Activated CD4-positive, alpha-beta T cell treated with anti-CD3 and anti-CD28 coated beads, Interleukin-2, amount 10 ng/mL, durations not matched to agents 7 days and 5 days (primary cell): ENCODE measurements at regions not wholly inside any gene's neighbourhood (a gene's known extent, or its start where the extent isn't known, plus 50 kb on each side); places are given as distances from the start of the nearest gene placed in this dataset.
"Not testable (repeated sequence)": the region's sequence is repeated elsewhere in the genome, so short reads cannot be mapped to it uniquely, and the experiment has no call there.

ENCODE experiments used
- CTCF ChIA-PET: fragments of 350-600 bp; sonication (Branson Sonifier 250); formaldehyde crosslinking; loops from one replicate; lab custom pipeline; 2021; ENCODE audit warnings: antibody characterized with exemption; lab: Charles Lee
- POLR2A ChIA-PET: fragments of 350-600 bp; sonication (Branson Sonifier 250); formaldehyde crosslinking; loops from one replicate; lab custom pipeline; 2021; ENCODE audit warnings: antibody characterized with exemption; lab: Charles Lee
- DNase-seq: peaks from one replicate; pipeline ENCODE4 v3.0.0-alpha.2; 2020
- H3K27ac Mint-ChIP-seq: one replicate; pipeline ENCODE4 v1.8.0; 2021; ENCODE audit warnings: mild to moderate bottlenecking, moderate library complexity, mixed read lengths
- H3K27me3 Mint-ChIP-seq: one replicate; pipeline ENCODE4 v1.8.0; 2021; ENCODE audit warnings: mixed read lengths
- H3K36me3 Mint-ChIP-seq: one replicate; pipeline ENCODE4 v1.8.0; 2021; ENCODE audit warnings: low read depth, mixed read lengths
- H3K4me1 Mint-ChIP-seq: one replicate; pipeline ENCODE4 v1.8.0; 2021; ENCODE audit warnings: mixed read lengths
- H3K4me3 Mint-ChIP-seq: one replicate; pipeline ENCODE4 v1.8.0; 2021; ENCODE audit warnings: mild to moderate bottlenecking, moderate library complexity, mixed read lengths
- H3K9me3 Mint-ChIP-seq: one replicate; pipeline ENCODE4 v1.8.0; 2021; ENCODE audit warnings: mixed read lengths

GRCh38 chr5:67731886-67732285 is 483.7 kb upstream of the PIK3R1 start:
- H3K4me3 Mint-ChIP-seq, result no peak overlapping the region
- no peaks in the 10 kb centered on the region for H3K4me1 Mint-ChIP-seq
- CTCF ChIA-PET, result no interaction called here
- H3K36me3 Mint-ChIP-seq, result no peaks in the 10 kb centered on the region
- POLR2A ChIA-PET, result no interaction called here
- H3K9me3 Mint-ChIP-seq, result no peaks in the 10 kb centered on the region
- no peak for DNase-seq
- H3K27ac Mint-ChIP-seq, result no peak overlapping the region
- H3K27me3 Mint-ChIP-seq, result peaks cover 2% of the 10 kb centered on the region

- H3K9me3 Mint-ChIP-seq, result no peaks in the 10 kb centered on the region
- no peak overlapping the region for H3K27ac Mint-ChIP-seq
- peaks cover 2% of the 10 kb centered on the region for H3K27me3 Mint-ChIP-seq
- no peaks in the 10 kb centered on the region for H3K36me3 Mint-ChIP-seq
- CTCF ChIA-PET, result interaction anchor here (0.6 kb wide), 1 partner anchor 475 kb away, joined by 7 read pairs; no protein-coding TSS in a partner anchor
- H3K4me1 Mint-ChIP-seq, result no peaks in the 10 kb centered on the region
- DNase-seq, result no peak
- no peak overlapping the region for H3K4me3 Mint-ChIP-seq
- POLR2A ChIA-PET, result no interaction called here
These were observed 484.6 kb upstream of the PIK3R1 start for GRCh38 chr5:67730917-67731474.

- ChIA-PET CTCF (no interaction called here), POLR2A (no interaction called here)
- no peak overlapping the region for H3K27ac Mint-ChIP-seq
- no peaks in the 10 kb centered on the region for H3K36me3 Mint-ChIP-seq
- H3K4me1 Mint-ChIP-seq, result no peaks in the 10 kb centered on the region
- H3K4me3 Mint-ChIP-seq, result no peak overlapping the region
- no peak for DNase-seq
- H3K9me3 Mint-ChIP-seq, result no peaks in the 10 kb centered on the region
- H3K27me3 Mint-ChIP-seq, result no peaks in the 10 kb centered on the region
These were observed 487.1 kb upstream of the PIK3R1 start for GRCh38 chr5:67728326-67728890.

GRCh38 chr5:67725604-67726003 is 490.0 kb upstream of the PIK3R1 start:
- ChIA-PET POLR2A (no interaction called here), CTCF (no interaction called here)
- DNase-seq, result no peak
- H3K36me3 Mint-ChIP-seq, result no peaks in the 10 kb centered on the region
- no peak overlapping the region for H3K4me3 Mint-ChIP-seq
- H3K4me1 Mint-ChIP-seq, result no peaks in the 10 kb centered on the region
- H3K27me3 Mint-ChIP-seq, result peaks cover under 1% of the 10 kb centered on the region
- no peaks in the 10 kb centered on the region for H3K9me3 Mint-ChIP-seq
- H3K27ac Mint-ChIP-seq, result no peak overlapping the region

GRCh38 chr5:67724412-67725135 is 491.0 kb upstream of the PIK3R1 start:
- Mint-ChIP-seq H3K36me3 (no peaks in the 10 kb centered on the region), H3K4me3 (no peak overlapping the region), H3K27ac (no peak overlapping the region), H3K27me3 (peaks cover 2% of the 10 kb centered on the region), H3K9me3 (no peaks in the 10 kb centered on the region), H3K4me1 (no peaks in the 10 kb centered on the region)
- CTCF ChIA-PET, result no interaction called here
- no peak for DNase-seq
- POLR2A ChIA-PET, result no interaction called here

GRCh38 chr5:67723873-67724272 is 491.7 kb upstream of the PIK3R1 start:
- Mint-ChIP-seq H3K27me3 (peaks cover 2% of the 10 kb centered on the region), H3K4me1 (no peaks in the 10 kb centered on the region), H3K9me3 (no peaks in the 10 kb centered on the region), H3K4me3 (no peak overlapping the region), H3K36me3 (no peaks in the 10 kb centered on the region), H3K27ac (no peak overlapping the region)
- ChIA-PET POLR2A (no interaction called here), CTCF (no interaction called here)
- DNase-seq, result no peak

- H3K4me3 Mint-ChIP-seq, DNase-seq, POLR2A ChIA-PET, CTCF ChIA-PET, H3K27me3 Mint-ChIP-seq, H3K9me3 Mint-ChIP-seq, H3K36me3 Mint-ChIP-seq, H3K4me1 Mint-ChIP-seq, H3K27ac Mint-ChIP-seq: not testable (repeated sequence)
These were observed 493.0 kb upstream of the PIK3R1 start for GRCh38 chr5:67722582-67722981.

- Mint-ChIP-seq H3K27ac (no peak overlapping the region), H3K36me3 (no peaks in the 10 kb centered on the region), H3K27me3 (peaks cover 2% of the 10 kb centered on the region), H3K4me1 (no peaks in the 10 kb centered on the region), H3K9me3 (no peaks in the 10 kb centered on the region), H3K4me3 (no peak overlapping the region)
- ChIA-PET POLR2A (no interaction called here), CTCF (no interaction called here)
- no peak for DNase-seq
These were observed 495.3 kb upstream of the PIK3R1 start for GRCh38 chr5:67720162-67720772.

GRCh38 chr5:67702008-67702407 is 505.4 kb upstream of the CD180 start:
- ChIA-PET CTCF (no interaction called here), POLR2A (no interaction called here)
- H3K27ac Mint-ChIP-seq, result no peak overlapping the region
- no peak for DNase-seq
- no peaks in the 10 kb centered on the region for H3K4me1 Mint-ChIP-seq
- no peak overlapping the region for H3K4me3 Mint-ChIP-seq
- H3K9me3 Mint-ChIP-seq, result peaks cover 12% of the 10 kb centered on the region
- no peaks in the 10 kb centered on the region for H3K27me3 Mint-ChIP-seq
- H3K36me3 Mint-ChIP-seq, result no peaks in the 10 kb centered on the region

GRCh38 chr5:67699560-67699959 is 503.0 kb upstream of the CD180 start:
- no peak overlapping the region for H3K27ac Mint-ChIP-seq
- CTCF ChIA-PET, result interaction anchor here (0.6 kb wide), 1 partner anchor 294 kb away, joined by 3 read pairs; no protein-coding TSS in a partner anchor
- H3K36me3 Mint-ChIP-seq, result no peaks in the 10 kb centered on the region
- no peak overlapping the region for H3K4me3 Mint-ChIP-seq
- no peak for DNase-seq
- H3K27me3 Mint-ChIP-seq, result no peaks in the 10 kb centered on the region
- H3K9me3 Mint-ChIP-seq, result peaks cover 12% of the 10 kb centered on the region
- POLR2A ChIA-PET, result no interaction called here
- H3K4me1 Mint-ChIP-seq, result no peaks in the 10 kb centered on the region

- CTCF ChIA-PET, result no interaction called here
- Mint-ChIP-seq H3K36me3 (no peaks in the 10 kb centered on the region), H3K27me3 (no peaks in the 10 kb centered on the region), H3K4me1 (no peaks in the 10 kb centered on the region), H3K27ac (no peak overlapping the region), H3K9me3 (no peaks in the 10 kb centered on the region), H3K4me3 (no peak overlapping the region)
- no peak for DNase-seq
- POLR2A ChIA-PET, result no interaction called here
These were observed 499.8 kb upstream of the CD180 start for GRCh38 chr5:67696446-67696845.

GRCh38 chr5:67695369-67695768 is 498.8 kb upstream of the CD180 start:
- Mint-ChIP-seq H3K27ac (no peak overlapping the region), H3K9me3 (no peaks in the 10 kb centered on the region), H3K27me3 (no peaks in the 10 kb centered on the region), H3K4me1 (no peaks in the 10 kb centered on the region), H3K36me3 (no peaks in the 10 kb centered on the region), H3K4me3 (no peak overlapping the region)
- POLR2A ChIA-PET, result no interaction called here
- CTCF ChIA-PET, result no interaction called here
- DNase-seq, result no peak

- Mint-ChIP-seq H3K36me3 (no peaks in the 10 kb centered on the region), H3K4me1 (no peaks in the 10 kb centered on the region), H3K27me3 (no peaks in the 10 kb centered on the region), H3K27ac (no peak overlapping the region), H3K4me3 (no peak overlapping the region), H3K9me3 (no peaks in the 10 kb centered on the region)
- ChIA-PET POLR2A (no interaction called here), CTCF (no interaction called here)
- no peak for DNase-seq
These were observed 498.2 kb upstream of the CD180 start for GRCh38 chr5:67694810-67695191.
